ENCODE measurements at regions not wholly inside any gene's neighbourhood (a gene's known extent, or its start where the extent isn't known, plus 50 kb on each side); places are given as distances from the start of the nearest gene placed in this dataset.

- TF ChIP-seq CTCF (IDR thresholded peaks at IDR 0.05) (no peak), POLR2A (IDR thresholded peaks at IDR 0.05) (no peak)
Measured at GRCh38 chr1:38609166-38610025, 250.2 kb downstream of the RRAGC start.

Measured in breast epithelium (tissue), 3 donors.